ENCODE measurements at regions not wholly inside any gene's neighbourhood (a gene's known extent, or its start where the extent isn't known, plus 50 kb on each side); places are given as distances from the start of the nearest gene placed in this dataset.

GRCh38 chr1:73722055-73722454 is 475.9 kb downstream of the LRRIQ3 start:
- no peak overlapping the region for H3K27ac ChIP-seq
- ATAC-seq (no peak), DNase-seq (no peak)
- H3K4me1 ChIP-seq = no peaks in the 10 kb centered on the region
- no peaks in the 10 kb centered on the region for H3K36me3 ChIP-seq
- no peaks in the 10 kb centered on the region for H3K27me3 ChIP-seq
- intact Hi-C loops (cut with DNase I) = no loop called here
- no peak overlapping the region for H3K4me3 ChIP-seq
- TF ChIP-seq CTCF (IDR thresholded peaks at IDR 0.05) = no peak
- no peaks in the 10 kb centered on the region for H3K9me3 ChIP-seq

GRCh38 chr1:73717976-73718375 is 480.0 kb downstream of the LRRIQ3 start:
- no peaks in the 10 kb centered on the region for H3K36me3 ChIP-seq
- TF ChIP-seq CTCF (IDR thresholded peaks at IDR 0.05) = no peak
- no peaks in the 10 kb centered on the region for H3K9me3 ChIP-seq
- intact Hi-C loops (cut with DNase I) = no loop called here
- no peaks in the 10 kb centered on the region for H3K27me3 ChIP-seq
- DNase-seq (no peak), ATAC-seq (no peak)
- H3K27ac ChIP-seq = no peak overlapping the region
- H3K4me3 ChIP-seq = no peak overlapping the region
- H3K4me1 ChIP-seq = no peaks in the 10 kb centered on the region

- intact Hi-C loops (cut with DNase I) = no loop called here
- H3K27me3 ChIP-seq = no peaks in the 10 kb centered on the region
- H3K36me3 ChIP-seq = no peaks in the 10 kb centered on the region
Measured at GRCh38 chr1:73711089-73711488, 486.9 kb downstream of the LRRIQ3 start.

GRCh38 chr1:73701826-73702225 is 496.1 kb downstream of the LRRIQ3 start:
- H3K27ac ChIP-seq = no peak overlapping the region
- DNase-seq (no peak), ATAC-seq (no peak)
- H3K9me3 ChIP-seq = no peaks in the 10 kb centered on the region
- no peaks in the 10 kb centered on the region for H3K36me3 ChIP-seq
- no peak overlapping the region for H3K4me3 ChIP-seq
- H3K27me3 ChIP-seq = no peaks in the 10 kb centered on the region
- TF ChIP-seq CTCF (IDR thresholded peaks at IDR 0.05) = no peak
- H3K4me1 ChIP-seq = no peaks in the 10 kb centered on the region
- intact Hi-C loops (cut with DNase I) = no loop called here

More at GRCh38 chr1:73711089-73711488, 486.9 kb downstream of the LRRIQ3 start:
- Histone ChIP-seq H3K9me3 (no peaks in the 10 kb centered on the region), H3K4me3 (no peak overlapping the region), H3K27ac (no peak overlapping the region), H3K4me1 (no peaks in the 10 kb centered on the region)
- no peak for DNase-seq
- no peak for TF ChIP-seq CTCF (IDR thresholded peaks at IDR 0.05)
- ATAC-seq = no peak

- Histone ChIP-seq H3K9me3 (no peaks in the 10 kb centered on the region), H3K27ac (no peak overlapping the region), H3K36me3 (no peaks in the 10 kb centered on the region), H3K27me3 (no peaks in the 10 kb centered on the region), H3K4me3 (no peak overlapping the region), H3K4me1 (no peaks in the 10 kb centered on the region)
- DNase-seq (no peak), ATAC-seq (no peak)
- no peak for TF ChIP-seq CTCF (IDR thresholded peaks at IDR 0.05)
- intact Hi-C loops (cut with DNase I) = no loop called here
Measured at GRCh38 chr1:73676186-73676585, 521.8 kb downstream of the LRRIQ3 start.

GRCh38 chr1:73674945-73675561 is 522.9 kb downstream of the LRRIQ3 start:
- ATAC-seq (peak; percentile 66), DNase-seq (no peak)
- no peaks in the 10 kb centered on the region for H3K9me3 ChIP-seq
- H3K36me3 ChIP-seq = no peaks in the 10 kb centered on the region
- H3K4me3 ChIP-seq = no peak overlapping the region
- H3K4me1 ChIP-seq = no peaks in the 10 kb centered on the region
- H3K27ac ChIP-seq = no peak overlapping the region
- TF ChIP-seq CTCF (IDR thresholded peaks at IDR 0.05) = peak; percentile 54
- intact Hi-C loops (cut with DNase I) = no loop called here
- H3K27me3 ChIP-seq = no peaks in the 10 kb centered on the region
